Globus pallidus (tissue), 1 donor: ENCODE measurements at regions not wholly inside any gene's neighbourhood (a gene's known extent, or its start where the extent isn't known, plus 50 kb on each side); places are given as distances from the start of the nearest gene placed in this dataset.

Experiments
- DNase-seq: peaks from one replicate; pipeline ENCODE4 v3.0.0-alpha.2; 2015; ENCODE audit warnings: low spot score

- no peak for DNase-seq
These were observed 738.1 kb downstream of the HDGFL1 start for GRCh38 chr6:23307516-23307915.

GRCh38 chr6:23308166-23308565 is 738.8 kb downstream of the HDGFL1 start:
- no peak for DNase-seq

- DNase-seq = no peak
These were observed 741.8 kb downstream of the HDGFL1 start for GRCh38 chr6:23311211-23311610.

DNA sequence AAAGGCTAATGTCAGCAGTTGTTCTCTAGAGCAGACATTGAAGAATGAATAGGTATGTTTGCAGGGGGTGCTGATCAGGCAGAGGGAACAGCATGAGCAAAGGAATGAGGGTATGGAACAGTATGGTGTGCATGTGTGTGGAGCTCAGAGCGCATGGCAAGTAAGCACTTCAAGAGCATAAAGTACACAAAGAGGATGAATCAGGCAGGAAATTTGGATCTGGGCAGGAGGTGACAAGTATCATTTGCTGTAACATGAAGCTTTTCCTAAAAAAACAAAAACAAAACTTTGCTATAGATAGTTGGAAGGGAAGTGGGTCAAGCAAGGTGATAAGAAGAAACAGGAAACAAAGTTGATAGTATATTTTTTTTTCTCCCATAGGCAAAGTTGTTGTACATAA is 746.8 kb downstream of the HDGFL1 start:
- no peak for DNase-seq

DNA sequence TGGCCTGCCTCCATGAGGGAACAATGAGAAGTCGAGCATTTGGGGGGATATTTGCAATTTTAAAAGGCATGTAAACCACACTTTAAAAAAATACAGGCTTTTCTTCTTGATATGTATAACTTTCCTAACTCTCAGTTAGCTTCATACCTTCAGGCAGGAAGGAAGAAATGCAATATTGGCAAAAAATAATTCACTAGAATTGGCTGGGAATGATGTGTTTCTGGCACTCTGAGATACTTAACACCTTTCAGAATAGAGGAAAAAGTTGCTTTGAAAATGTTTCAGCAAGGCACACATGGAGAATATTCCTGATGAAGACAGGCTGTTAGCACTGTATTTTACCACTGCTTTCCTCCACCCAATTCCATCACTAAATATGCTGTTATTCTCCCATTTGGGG is 747.6 kb downstream of the HDGFL1 start:
- DNase-seq = no peak

DNA sequence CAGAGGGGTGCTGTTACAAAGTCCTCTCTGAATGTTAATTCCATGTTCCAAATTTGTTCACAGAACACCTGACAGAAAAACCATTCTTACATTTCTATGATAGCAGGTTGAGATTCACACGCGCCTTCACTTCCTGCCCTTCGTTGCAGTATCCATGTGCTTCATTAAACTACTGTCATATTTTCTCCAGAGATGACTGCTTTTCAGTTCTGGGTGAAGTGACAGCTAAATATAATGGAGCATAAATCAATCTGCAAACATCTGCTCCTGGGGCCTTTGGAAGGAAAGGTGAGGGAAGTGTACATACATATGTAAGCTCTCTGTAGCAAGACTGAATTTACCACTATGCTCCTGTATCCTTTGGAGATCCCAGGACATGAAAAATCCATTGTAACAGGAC is 750.2 kb downstream of the HDGFL1 start:
- no peak for DNase-seq

DNA sequence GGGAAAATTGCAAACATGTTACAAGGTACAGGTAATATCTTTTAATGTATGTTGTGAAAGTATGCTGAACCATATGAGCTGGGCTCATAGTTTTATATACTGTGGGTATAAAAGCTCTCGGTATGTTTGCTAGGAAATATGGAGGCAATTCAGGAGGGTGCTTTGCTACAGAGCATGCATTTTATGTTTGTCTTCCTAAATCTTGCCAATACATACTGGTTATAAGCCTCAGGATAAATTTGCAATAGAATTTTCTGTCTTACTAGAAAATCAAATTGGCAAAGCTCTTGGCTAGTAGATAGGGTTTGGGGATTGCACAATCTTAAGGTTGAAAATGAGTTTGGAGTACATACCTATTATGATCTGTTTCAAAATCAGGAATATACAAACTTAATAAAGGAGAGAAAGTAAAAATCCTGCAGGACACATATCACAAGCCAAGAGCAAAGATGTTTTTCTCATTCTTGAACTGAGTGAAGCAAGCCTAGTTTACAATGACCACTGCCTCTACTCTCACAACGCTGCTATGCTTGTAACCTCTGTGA is 751.2 kb downstream of the HDGFL1 start:
- DNase-seq = no peak

DNA sequence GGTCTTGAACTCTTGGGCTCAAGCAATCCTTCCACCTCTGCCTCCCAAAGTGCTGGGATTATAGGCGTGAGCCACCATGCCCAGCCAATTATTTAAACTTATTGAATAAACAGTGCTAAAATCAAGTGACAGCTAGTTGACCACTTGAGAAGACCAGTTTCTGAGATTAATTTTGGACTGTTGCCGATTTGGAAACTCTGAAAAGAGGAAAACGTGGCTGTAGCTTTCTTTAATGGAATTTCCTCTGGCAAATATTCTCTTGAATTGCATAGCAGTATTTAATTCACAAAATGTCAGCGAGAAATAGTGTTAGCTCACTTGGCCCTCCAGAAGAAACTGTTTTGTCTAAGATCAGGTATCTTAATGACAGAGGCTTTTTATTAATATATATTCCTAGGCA is 754.5 kb downstream of the HDGFL1 start:
- no peak for DNase-seq

GRCh38 chr6:23325065-23325464 is 755.7 kb downstream of the HDGFL1 start:
- no peak for DNase-seq

DNA sequence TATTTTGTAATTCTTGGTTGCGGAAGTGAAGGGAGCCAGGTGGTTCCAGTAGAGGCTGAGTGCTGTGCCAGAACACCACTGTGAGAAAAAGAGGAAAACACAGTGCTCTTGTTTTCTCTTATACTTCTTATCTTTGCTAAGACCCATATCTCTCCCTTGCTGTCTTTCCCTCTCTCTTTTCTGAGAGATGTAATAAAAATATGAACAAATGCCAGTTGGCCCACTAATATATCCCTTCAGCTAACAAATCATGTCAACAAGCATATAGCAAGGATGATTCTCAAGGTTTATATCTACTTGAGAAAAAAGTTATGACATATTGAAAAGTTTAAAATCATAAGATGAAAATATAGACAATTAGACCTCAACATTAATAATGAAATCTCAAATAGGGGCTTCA is 758.3 kb downstream of the HDGFL1 start:
- DNase-seq = no peak

DNA sequence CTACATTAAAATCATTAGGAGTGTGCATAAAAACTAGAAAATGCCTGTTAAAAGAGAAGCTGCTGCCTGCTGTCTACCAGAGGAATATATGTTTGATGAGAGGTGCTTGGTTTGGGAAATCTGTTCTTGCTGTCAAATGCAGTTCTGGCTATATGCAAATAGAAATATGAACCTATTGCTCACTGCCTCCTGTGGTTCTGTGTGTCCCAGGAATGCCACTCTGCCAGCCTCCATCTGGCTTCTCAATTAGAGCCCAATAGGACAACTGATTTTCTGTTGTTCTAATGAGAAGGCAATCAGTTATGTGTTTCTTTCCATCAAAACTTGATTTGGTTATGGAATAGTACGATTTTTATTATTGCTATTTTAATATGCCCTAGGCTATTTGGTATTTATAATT is 759.7 kb downstream of the HDGFL1 start:
- no peak for DNase-seq

- DNase-seq = no peak
These were observed 761.3 kb downstream of the HDGFL1 start for GRCh38 chr6:23330632-23331031.

GRCh38 chr6:23334360-23334759 is 765.0 kb downstream of the HDGFL1 start:
- no peak for DNase-seq

GRCh38 chr6:23335894-23336293 is 766.5 kb downstream of the HDGFL1 start:
- no peak for DNase-seq

GRCh38 chr6:23339268-23339667 is 769.9 kb downstream of the HDGFL1 start:
- DNase-seq = no peak

- no peak for DNase-seq
These were observed 770.9 kb downstream of the HDGFL1 start for GRCh38 chr6:23340271-23340670.

- DNase-seq = no peak
These were observed 774.4 kb downstream of the HDGFL1 start for GRCh38 chr6:23343610-23344306.

- no peak for DNase-seq
These were observed 777.8 kb upstream of the NRSN1 start for GRCh38 chr6:23348185-23348584.

DNA sequence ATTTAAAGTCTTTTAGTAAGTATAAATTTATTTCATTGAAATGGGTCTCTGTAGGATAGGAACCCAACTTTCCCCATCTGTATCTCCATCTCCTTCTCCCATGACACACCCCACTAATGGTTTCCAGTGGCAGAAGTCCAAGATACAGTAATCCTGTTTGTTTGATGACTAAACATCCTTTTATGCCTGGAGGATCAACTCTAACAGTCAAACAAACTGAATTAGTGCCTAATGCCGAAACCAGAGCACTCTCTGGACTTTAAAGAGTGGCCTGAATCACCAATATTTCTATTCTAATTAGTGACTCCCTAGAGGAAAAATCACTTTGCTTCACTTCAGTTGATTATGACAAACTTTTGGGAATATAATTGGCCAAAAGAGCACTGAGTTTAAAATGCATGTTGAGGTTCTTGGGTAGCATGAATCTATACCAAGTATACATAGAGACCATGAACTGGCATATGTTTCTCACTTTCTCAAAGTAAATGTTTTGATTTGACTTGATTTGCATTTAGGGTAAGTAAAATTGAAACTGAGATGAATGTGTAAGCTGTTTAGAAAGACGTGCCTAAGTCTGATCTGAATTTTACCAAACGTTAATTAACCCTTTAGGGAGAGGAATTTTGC is 776.4 kb upstream of the NRSN1 start:
- DNase-seq = no peak

DNA sequence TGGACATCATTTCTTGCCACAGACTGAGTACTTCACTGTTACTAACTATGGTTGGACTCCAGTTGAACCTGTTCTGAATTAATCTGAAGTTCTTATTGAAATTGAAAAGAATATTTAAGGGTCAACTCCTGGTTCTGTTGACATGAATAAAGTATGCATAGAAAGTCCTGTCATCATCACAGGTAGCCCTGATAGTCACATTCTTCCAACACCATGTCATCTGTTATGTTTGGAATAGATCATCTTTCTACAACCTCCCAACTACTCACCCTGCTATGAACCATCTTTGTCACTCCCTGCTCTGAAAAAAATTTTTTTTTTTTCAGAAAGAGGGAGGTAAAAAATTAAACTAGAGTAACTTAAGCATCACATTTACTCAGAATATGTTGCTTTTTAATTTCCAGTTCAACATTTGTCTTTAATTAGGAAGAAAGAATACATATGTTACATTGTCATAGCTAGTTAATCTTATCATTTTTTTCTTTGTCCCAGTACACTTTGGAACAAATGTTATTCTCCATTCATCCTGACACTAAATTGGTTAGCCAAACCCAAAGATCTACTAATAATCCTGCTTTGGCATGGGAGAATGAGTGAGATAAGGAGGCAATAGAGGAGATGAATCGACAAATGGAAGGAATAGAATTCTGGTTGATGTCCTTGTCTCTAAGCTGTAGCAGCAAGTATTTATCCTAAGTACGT is 775.1 kb upstream of the NRSN1 start:
- no peak for DNase-seq

DNA sequence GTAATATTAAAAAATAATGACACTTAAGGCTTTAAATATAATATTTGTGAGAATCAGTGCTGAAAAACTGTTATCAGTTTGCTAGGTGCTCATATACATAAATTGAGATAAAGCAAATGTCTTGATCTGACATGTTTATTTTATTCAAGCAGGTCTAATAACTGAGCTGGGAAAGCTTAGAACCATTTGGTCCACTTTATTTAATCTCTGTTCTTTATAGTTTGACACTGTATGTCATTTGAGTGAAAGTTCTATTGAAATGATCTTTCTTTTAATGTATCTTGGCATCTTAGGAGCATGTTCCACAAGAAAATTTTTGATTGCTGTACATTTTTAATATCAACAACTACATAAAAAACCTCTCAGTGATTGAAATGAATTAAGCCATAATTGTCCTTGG is 772.0 kb upstream of the NRSN1 start:
- DNase-seq = no peak

DNA sequence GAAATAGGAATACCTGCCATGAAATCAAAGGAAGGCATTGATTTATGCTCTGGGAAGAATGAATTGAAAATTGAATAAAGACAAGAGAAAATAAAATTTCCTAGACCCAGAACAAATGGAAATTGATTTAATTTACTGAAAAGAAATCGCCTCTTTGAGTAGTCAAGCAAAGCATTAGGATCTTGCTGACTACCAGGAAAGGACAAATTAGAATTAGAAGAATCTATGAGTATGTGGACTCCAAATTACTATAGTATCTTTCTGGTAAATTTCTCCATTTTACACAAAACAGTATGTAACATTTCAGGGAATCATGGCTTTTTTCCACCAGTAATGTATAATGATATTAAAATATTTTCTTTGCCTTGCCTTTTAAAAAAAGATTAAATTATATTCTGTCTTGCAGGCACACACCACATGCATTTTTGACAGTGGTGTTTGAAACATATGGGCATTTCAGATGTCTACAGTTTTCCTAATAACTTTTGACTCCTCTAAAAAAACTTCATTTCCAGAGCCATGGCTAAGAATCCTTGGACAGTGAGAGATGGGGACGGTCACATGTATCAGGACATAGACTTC is 768.7 kb upstream of the NRSN1 start:
- DNase-seq = no peak

- DNase-seq = no peak
These were observed 760.3 kb upstream of the NRSN1 start for GRCh38 chr6:23365732-23366131.
